ENCODE measurements at regions not wholly inside any gene's neighbourhood (a gene's known extent, or its start where the extent isn't known, plus 50 kb on each side); places are given as distances from the start of the nearest gene placed in this dataset.

DNA sequence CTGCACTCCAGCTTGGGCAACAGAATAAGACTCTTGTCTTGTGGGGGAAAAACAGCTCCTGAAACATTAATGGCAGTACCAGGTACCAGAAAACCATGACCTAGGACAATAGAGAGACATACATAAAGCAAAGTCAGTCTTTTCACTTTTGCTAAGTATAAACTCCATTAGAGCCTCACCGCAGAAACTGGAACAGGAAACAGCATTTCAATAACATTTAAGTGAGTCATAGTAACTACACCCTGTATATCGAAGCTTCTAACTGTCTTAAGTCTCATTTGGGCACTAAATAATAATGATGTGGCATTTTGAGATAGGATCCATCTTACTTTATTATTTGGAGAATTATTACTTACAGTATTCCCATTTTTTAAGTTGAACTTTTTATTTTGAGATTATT lies 517.8 kb upstream of the CELF2 start:
- DNase-seq (ENCODE audit: low read depth in 2 of 2): no peak

DNA sequence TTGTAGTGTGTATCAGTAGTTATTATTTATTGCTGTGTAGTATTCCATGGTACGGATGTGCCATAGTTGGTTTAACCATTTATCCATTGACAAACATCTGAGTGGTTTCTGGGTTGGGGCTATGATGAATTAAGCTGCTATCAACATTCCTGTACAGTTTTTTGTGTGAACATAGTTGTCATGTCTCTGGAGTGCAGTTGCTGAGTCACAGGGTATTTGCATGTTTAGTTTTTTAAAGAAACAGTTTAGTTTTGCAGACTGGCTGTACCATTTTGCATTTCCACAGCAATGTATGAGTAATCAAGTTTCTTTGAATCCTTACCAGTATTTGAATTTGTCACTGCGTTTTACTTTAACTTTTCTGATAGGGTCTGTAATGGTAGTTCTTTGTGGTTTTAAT lies 516.7 kb upstream of the CELF2 start:
- no peak for DNase-seq (ENCODE audit: low read depth in 2 of 2)

DNA sequence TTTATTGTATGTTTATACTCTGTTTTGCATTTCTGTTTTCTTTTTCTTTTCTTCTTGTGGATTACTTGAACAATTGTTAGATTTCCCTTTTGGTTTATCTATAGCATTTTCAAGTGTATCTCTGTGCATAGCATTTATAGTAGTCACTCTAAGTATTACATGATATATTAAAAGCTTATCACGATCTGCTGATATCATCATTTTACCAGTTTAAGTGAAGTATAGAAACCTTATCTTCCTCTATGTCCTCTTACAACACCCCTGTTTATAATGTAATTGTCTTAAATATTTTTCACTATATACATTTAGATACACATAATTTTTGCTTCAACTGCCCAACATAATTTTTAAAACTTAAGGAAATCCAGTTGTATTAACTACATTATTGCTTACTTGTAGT lies 513.9 kb upstream of the CELF2 start:
- DNase-seq (ENCODE audit: low read depth in 2 of 2): no peak

DNA sequence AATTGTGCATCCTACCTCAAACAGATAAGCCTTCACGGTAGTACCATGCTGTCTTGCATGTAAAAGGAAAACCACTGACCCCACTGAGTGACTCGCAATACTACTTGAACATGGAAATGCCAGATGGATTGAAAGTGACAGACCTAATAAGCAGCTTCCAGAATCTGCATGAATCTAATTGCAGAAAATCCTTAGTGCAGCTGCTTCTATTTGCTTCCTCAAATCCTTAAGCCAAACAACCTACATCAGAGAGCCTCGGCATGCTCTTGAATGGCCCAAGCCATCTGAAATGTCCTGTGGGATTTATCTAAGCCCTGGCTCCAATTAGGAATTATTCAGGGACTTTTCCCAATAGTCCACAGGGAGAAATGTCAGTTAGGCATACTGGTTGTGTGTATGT lies 509.5 kb upstream of the CELF2 start:
- DNase-seq (ENCODE audit: low read depth in 2 of 2): no peak

DNA sequence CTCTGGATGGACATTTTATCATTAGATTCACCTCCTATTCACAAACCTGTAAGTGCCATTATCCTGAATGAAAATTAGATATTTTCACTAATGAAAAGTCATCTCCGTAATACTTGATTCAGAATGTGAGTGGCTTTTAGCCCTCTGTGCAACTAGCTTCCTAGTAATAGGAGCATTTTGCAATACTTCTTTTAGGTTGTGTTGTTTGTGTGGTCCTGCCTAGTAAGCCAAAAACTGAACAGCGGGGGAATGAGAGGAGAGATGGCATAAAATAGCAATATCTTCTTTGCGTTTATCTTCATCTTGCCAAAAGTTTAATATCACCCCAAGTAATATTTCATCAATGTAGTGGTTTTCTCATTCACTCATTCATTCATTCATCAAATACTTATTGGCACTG lies 507.5 kb upstream of the CELF2 start:
- DNase-seq (ENCODE audit: low read depth in 2 of 2): no peak

DNA sequence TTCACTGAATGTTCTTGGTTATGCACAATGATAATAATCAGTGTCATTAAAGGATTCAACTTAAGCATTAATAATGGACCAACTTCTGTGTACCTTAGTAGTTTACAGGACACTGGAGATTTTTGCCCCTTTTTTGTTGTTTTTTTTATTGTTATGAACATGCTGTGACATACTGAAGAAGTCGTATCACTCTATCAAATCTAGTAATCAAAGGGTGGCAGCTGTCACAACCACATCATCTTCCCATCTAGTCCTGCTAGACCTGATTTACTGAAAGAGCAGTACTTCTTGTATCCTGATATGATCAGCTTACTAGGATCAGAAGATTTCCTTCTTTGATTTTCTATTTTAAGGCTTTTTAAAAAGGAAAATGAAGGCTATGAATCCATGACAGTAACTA lies 504.6 kb upstream of the CELF2 start:
- no peak for DNase-seq (ENCODE audit: low read depth in 2 of 2)

DNA sequence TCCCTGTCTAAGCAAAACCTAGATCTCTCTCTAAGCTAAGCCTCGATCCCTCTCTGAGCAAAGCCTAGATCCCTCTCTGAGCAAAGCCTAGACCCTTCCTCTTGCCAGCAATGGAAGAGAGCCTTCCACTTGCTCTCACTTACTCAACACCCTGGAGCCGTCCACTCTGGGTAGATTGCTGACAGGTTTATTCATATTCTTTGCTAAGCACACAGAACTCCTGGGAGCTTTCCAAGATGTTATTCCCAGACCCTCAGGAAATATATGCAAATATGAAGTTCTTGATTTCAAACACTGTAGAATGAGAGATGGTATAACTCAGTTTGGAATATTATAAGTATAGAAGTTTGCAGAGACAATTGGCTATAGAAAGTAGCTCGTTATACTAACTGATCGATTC lies 503.8 kb upstream of the CELF2 start:
- DNase-seq (ENCODE audit: low read depth in 2 of 2): no peak

DNA sequence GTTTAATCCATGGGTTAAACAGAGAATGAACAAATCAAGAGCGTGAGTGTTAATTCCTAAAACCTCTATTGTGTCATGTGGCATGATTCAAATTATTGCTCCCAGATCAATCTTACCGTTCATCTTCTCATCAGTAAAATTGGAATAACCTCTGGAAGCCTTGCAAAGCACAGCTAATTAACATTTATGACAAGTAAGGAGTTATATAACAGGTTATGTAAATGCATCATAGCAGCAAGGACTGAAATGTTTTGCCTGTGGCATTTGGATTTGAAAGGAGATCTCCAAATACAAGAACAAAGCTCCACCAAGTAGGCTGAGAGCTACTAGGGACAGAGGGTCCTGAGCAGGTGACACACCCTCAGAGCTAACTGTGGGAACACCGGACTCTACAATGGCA lies 502.9 kb upstream of the CELF2 start:
- no peak for DNase-seq (ENCODE audit: low read depth in 2 of 2)

DNA sequence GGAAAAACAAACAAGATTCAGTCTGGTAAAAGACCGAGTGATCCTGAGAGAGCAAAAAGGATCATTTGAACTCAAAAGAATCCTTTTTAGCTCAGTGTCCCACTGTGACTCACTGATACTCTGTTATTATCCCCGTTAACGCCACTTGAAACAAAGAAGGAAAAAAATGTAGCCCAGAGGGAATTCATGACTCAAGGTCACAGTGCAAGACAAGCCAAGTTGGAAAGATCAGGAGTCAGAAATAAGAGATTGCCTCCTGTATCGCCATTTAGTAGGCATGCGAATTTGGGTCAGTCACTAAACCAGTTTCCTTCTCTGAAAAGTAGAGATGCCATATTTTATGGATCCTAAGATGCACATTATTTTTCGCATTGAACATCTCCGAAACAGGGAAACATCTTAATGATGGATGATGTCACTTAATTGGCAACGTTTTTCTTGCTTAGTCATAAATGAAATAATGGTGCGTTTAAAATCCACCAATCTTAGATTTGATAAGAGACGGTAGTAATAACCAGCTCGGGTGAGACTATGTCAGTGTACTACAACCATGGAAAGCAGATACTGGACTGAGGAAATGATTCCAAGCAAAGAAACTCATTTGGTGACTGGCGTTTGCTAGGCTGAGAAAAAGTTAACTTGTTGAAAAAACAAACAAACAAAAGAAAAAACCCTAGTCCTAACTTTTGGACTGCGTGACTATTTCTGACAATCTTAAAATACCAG lies 502.0 kb upstream of the CELF2 start:
- no peak for DNase-seq (ENCODE audit: low read depth in 2 of 2)

DNA sequence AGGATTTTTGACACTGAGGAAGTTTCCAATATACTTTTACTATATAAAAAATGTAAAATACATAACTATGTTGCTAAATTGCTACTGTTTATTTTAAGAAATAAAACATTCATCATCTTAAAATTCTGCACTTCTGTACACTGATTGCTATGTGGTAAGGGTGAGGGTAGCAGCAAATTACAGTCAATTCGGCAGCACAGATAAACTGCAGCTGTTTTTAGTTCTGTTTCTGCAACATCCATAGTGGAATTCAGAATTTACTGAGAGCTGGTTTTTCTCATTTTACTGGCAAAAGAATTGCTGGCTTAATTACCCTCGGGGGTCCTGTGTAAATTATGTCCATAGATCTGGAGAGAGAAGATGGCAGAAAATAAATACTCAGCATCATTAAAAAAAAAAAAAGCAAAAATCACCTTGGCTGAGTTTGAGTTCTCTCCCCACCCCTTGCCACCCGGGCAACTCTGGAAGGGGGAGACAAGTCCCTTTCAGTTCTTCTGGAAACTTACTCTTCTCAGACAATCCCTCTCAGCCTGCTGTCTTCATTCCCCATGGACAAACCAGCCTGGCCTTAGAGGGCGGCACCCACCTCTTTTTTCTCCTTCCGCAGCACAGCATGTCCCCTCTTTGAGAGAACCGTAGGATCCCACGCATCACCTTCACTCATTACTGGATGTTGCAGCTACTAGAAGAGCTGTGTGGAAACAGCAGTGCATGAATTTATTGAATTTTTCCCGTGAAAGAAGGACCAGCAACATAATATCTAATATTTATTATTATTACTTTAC lies 501.1 kb upstream of the CELF2 start:
- DNase-seq (ENCODE audit: low read depth in 2 of 2): no peak

DNA sequence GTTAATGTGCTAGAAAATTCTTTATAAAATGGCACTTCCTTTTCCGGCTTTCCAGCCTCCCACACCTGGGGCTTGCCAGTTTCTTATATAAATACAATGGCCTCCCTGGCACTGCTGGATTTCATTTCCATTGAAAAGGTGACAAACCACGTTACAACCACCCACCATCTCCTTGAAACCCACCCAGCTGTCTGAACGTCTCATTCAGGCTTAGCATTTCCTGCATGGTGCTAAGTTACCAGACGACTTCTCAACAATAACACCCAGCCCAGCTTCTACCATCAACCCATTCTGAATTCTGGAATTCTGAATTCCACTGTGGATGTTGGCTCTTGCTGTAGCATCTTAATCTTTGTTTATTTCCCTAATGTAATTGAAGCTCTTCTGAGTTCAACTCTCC lies 499.8 kb upstream of the CELF2 start:
- no peak for DNase-seq (ENCODE audit: low read depth in 2 of 2)

DNA sequence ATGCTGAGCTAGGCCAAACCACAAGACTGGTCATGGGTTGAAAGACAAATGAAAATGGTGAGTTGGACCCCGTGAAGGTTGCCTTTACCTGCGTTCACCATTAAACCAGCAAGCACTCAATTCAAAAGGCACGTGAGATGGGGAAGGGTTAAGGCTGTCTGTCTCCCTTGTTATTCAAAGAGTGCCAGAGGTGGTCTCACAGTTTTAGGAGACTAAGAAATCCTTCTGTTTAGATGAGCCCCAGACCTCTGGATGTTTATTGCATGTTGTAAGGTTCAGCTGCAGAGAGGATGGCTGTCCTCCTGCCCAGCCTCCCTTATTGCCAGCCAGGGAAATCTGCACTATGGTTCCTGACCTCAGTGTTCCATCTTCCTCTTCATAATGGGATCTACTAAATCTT lies 498.0 kb upstream of the CELF2 start:
- DNase-seq (ENCODE audit: low read depth in 2 of 2): no peak

DNA sequence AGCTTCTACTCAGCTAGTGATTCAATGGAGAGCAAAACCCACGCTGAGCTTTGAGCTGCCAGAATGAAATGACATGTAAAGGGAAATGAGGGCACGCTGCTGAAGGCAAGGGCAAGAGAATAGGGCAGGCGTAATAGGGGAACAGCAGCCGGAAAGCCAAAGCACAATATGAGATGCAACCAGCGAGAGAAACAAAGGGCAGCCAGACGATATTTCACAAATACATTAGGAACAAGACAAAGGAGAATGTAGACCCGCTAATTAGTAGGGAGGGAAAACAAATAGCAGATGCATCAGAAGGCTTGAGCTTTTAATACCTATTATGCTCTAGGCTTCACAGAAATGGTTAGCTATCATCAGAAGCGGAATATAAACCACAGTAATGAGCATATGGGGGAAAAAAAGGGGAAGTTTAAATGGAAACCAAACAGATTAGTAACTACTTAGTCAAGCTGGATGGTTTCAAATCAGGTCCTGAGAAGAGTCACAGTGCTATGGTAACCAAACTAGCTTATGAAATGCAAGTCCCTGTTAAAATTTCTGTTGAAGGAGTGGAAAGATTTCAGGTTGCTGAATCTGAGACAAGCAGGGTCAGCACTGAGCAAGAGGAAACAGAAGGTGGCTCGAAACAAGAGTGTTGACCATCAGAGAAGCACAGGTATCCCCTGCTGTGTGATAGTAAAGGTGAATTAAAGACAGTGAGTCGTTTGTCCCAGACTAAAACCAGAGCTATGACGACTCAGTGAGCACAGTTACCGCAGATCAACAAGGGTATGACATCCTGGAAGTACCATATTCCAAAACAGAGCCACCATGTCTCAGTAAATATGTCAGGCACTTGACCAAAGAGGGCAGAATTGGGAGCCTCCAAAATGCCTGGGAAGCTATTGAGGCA lies 496.9 kb upstream of the CELF2 start:
- no peak for DNase-seq (ENCODE audit: low read depth in 2 of 2)

DNA sequence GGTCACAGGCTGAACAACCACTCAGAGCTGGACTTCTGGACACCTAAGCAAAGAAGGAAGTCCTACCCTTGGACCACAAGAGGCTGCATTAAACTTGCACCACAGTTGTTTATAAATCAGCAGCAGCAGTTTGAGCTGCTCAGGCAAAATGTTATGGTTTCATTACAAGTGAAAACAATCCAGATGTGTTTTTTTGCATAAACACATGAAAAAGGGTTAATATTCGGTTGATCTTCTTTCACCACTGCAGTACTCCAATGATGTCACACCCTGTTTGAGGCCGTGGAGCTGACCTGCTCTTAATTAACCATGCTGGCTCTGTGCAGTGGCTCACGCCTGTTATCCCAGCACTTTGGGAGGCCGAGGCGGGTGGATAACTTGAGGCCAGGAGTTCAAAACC lies 490.8 kb upstream of the CELF2 start:
- DNase-seq (ENCODE audit: low read depth in 2 of 2): no peak

DNA sequence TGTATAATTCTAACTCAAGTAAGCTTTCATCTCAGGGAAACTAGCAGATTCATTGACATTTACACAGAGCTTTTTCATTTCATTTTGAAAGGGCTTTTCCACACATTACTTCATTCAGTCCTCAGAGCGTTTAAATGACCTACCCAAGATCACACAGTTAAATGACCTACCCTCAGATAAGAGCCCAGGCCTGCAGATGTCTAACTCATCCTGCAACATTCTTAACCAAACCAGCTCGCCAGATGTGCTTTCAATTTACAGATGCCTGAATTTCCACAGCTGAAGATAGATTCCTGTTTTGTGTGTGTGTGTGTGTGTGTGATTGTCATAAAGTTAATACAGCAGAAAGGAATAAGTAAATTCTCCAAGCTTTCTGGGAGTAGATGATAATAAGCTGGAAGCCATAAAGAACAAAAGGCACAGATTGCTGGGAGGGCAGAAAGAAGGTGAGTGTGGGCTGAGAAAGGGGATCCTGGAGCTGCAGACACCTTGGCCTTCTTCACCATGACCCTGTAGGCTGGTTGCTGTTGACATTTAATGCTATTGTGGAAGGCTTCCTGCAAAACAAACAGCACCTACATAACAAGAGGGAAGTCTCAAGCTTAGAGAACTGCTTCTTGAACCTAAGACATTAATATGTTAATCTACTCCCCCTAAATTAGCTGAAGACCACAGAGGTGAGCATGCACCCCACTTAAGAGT lies 489.7 kb upstream of the CELF2 start:
- no peak for DNase-seq (ENCODE audit: low read depth in 2 of 2)

DNA sequence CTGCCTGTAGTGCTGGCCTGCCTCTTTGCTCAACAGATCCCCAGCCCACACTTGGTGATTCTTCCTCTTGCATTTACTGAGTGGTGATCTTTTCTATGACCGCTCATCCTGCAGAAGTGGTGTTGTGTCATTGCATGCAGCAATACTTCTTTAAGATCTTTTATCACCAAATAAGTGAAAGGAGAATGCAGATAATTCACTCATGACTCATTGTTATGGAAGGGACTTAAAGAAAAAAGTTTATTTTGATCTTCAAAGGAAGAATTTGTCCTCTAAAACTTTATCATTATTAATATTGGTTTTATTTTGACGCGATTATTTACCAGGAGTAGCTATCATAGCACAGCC lies 489.1 kb upstream of the CELF2 start:
- DNase-seq (ENCODE audit: low read depth in 2 of 2): no peak

DNA sequence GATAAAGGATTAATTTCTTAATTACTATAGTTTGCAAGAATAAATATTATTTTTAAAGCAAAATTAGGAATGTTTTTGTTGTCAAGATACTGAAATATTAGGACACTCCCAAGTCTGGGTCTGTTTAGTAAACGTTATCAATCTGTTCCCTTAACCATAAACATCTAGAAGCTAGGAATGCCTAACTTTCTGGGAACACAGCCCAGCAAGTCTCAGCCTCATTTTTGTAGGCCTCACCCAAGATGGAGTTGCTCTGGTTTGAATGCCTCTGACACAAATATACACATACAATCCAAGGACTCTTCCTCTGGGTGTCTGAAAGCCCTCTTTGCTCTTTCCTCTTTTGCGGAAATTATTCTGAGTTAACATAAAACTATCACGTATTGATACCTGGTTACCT lies 487.4 kb upstream of the CELF2 start:
- DNase-seq (ENCODE audit: low read depth in 2 of 2): no peak

DNA sequence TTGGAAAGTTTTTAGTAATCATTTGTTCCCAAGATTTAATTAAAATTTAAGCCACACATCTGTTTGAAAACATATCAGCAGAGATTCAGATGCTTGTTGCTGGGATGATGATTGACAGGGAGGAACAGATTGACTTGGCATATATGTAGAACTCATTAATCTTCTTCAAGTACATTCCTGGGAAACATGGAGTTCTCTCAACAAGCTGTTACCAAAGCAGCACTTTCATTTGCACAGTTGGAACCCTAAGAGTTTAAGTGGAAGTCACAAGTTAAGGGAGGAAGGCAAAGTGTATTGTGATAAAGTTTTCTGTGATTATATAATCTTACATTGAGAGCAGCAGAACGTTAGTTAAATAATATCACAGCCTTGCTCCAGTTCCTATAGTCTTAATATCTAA lies 485.4 kb upstream of the CELF2 start:
- no peak for DNase-seq (ENCODE audit: low read depth in 2 of 2)

DNA sequence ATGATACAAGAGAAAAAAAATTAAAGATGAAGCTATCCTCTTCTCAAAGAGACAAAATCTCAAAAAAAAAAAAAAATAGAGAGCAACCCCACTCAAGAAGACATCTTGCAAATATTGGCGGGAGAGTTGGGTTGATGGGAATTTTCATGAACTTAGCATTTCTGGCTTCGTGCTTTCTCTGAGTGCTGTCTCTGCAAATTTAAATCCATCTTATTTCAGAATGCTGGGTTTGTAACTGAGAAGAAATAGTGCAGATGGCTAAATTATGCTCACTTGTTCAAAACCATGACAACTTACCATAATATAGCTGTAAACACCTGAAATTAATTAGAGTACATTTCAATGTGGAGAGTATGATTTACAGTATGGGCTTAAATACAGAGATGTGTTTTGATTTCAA lies 484.8 kb upstream of the CELF2 start:
- no peak for DNase-seq (ENCODE audit: low read depth in 2 of 2)

DNA sequence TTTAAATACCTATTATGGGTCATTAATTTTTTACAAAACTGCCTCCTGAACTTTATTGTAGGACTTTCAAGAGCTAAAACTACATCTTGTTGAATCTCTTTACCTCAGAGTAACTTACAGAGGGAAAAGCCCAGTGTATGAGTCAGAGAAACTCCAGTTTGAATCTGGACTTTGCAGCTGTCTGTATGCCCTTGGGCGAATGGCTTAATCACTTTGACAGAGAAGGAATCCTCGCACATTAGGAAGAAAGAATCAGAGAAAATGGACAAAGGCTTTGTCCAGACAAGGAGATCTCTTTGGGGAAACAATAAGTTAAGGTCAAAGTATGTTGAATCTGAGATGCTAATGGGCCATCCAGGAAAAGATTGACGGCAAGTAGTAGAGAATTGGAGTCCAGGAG lies 484.2 kb upstream of the CELF2 start:
- DNase-seq (ENCODE audit: low read depth in 2 of 2): no peak

DNA sequence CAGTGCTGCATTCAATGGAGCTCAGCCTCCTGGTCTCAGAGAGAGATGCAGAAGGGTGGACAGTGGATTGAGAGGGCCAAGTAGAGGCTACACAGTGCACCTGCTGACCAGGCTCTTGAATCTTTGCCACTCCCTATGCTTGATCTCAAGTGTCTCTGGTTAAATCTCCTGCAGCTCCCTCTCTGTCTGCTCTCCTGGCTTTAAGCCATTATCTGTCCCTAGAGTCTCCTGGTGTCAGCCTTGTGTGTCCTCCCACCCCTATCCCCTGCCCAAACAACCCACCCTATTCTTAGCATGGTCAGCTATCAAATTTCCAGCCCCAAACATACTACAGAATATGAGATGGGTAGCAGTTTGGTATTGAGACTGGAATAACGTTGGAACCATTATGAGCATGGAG lies 479.3 kb upstream of the CELF2 start:
- no peak for DNase-seq (ENCODE audit: low read depth in 2 of 2)

DNA sequence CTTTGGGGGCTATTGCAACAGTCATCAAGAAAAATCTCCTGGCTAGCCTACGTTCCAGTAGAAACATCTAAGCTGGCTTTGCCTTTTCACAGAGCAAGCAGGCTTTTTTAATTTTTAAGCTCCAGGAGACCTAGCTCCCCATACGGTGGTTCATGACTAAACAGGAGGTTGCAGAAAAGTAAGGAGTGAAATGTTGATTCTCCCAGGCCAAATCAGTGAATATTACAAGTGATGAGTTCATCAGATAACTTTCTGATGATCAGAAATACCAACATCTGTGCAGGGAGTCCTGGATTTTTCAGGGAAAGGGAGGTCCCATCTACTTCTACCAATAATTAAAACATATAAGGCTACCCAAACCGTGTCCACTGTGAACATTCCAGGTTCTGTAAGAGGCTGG lies 477.3 kb upstream of the CELF2 start:
- DNase-seq (ENCODE audit: low read depth in 2 of 2): no peak
